GM12865 (cell line): ENCODE measurements at regions not wholly inside any gene's neighbourhood (a gene's known extent, or its start where the extent isn't known, plus 50 kb on each side); places are given as distances from the start of the nearest gene placed in this dataset.

Experiments used
- DNase-seq: peaks from one replicate; pipeline ENCODE4 v3.0.0; 2010; ENCODE audit warnings: low read depth
- H3K4me3 ChIP-seq: 2 replicates; pipeline ENCODE4 v1.5.1; 2011; ENCODE audit warnings: mild to moderate bottlenecking, low read depth, low read length, control low read depth
- TF ChIP-seq, protein P1 (sequence below): IDR thresholded peaks from 2 replicates; pipeline ENCODE4 v1.5.1; 2011; ENCODE audit warnings: low read length, control low read depth, low read depth, inconsistent platforms; ENCODE audit not compliant: insufficient read depth; ENCODE audit errors: missing control alignments

DNA sequence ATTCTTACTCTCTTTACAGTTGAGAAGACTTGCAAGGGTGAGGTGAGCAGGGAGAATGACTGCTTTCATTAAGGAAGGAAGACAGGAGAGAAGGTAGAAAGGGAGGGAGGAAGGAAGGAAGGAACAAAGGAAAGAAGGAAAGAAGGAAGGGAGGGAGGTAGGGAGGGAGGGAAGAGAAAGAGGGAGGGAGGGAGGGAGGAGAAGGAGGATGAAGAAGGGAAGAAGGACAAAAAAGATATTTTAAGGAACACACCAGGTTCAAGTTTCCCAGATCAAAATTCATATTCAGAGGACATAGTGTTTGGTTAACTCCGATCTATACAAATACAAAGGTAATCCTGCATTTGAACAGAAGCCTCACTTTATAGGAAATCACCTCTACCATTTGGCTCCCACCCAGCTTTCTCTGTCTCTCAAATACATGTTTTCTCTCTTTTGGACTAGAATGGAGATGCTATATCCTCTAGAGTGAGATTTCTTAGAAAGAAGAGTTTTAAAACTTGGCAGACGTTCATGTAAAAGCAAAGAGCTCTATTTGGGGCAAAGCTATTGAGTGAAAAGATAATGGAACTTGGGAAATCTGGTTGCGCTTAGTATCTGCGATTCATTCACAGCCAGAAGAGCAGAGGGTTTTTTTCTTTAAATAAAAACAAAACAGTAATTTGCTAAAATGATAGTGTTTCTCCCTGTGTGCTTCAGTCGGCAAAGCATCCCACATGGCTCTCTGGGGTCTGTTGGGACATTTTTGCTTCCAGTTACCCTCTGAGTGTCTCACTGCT lies 261.9 kb upstream of the LYZL1 start:
- TF ChIP-seq, protein P1, sequence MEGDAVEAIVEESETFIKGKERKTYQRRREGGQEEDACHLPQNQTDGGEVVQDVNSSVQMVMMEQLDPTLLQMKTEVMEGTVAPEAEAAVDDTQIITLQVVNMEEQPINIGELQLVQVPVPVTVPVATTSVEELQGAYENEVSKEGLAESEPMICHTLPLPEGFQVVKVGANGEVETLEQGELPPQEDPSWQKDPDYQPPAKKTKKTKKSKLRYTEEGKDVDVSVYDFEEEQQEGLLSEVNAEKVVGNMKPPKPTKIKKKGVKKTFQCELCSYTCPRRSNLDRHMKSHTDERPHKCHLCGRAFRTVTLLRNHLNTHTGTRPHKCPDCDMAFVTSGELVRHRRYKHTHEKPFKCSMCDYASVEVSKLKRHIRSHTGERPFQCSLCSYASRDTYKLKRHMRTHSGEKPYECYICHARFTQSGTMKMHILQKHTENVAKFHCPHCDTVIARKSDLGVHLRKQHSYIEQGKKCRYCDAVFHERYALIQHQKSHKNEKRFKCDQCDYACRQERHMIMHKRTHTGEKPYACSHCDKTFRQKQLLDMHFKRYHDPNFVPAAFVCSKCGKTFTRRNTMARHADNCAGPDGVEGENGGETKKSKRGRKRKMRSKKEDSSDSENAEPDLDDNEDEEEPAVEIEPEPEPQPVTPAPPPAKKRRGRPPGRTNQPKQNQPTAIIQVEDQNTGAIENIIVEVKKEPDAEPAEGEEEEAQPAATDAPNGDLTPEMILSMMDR = no peak
- no peak overlapping the region for H3K4me3 ChIP-seq
- no peak for DNase-seq

DNA sequence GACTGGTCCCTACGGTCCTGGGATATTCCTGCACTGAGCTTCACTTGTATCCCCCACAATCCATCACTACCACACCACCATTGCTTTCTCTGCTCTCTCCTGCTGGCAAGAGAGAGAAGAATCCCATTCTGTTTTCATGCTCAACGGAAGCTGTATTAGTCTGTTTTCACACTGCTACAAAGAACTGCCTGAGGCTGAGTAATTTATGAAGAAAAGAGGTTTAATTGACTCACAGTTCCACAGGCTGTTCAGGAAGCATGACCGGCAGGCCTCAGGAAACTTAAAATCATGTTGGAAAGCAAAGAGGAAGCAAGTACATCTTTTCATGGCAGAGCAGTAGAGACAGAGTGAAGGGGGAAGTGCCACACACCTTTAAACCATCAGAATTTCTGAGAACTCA lies 260.4 kb upstream of the LYZL1 start:
- TF ChIP-seq, protein P1 = no peak
- no peak overlapping the region for H3K4me3 ChIP-seq
- DNase-seq = no peak

DNA sequence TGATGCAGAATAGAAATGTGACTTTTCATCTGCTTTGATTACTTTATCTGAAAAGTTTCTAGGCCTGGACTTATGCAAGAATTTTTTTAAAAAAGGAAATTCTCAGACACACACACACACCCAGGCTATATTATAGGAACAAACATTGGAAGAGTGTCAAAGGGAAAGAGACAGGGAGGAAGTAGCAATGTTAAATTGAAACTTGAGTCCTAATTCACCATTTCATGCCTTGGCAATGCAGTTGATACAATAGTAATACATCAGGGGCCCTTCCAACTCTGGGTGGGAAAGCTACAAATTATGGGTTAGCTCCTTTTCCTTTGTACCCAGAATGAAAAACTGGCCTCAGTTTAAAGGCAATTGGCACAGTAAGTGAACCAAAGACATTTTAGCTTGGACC lies 258.0 kb upstream of the LYZL1 start:
- no peak overlapping the region for H3K4me3 ChIP-seq
- TF ChIP-seq, protein P1 = no peak
- DNase-seq = no peak

DNA sequence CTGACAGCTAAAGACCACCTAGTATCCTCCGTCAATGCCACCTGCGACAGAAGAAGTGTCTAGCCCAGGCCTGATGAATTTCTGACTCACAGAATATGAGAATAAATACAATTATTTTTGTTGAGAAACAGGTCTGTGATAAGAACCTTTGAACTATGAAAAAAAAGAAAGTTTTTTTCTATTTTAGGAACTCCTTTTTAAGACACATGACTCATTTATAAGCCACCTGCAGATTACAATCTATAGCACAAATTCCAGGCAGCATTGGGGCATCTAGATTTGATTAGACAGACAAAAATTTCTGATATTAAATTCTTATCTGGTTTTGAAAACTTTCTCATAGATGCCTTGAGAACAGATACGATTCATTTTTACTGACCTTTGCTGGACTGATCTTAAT lies 256.7 kb upstream of the LYZL1 start:
- TF ChIP-seq, protein P1 = no peak
- no peak for DNase-seq

DNA sequence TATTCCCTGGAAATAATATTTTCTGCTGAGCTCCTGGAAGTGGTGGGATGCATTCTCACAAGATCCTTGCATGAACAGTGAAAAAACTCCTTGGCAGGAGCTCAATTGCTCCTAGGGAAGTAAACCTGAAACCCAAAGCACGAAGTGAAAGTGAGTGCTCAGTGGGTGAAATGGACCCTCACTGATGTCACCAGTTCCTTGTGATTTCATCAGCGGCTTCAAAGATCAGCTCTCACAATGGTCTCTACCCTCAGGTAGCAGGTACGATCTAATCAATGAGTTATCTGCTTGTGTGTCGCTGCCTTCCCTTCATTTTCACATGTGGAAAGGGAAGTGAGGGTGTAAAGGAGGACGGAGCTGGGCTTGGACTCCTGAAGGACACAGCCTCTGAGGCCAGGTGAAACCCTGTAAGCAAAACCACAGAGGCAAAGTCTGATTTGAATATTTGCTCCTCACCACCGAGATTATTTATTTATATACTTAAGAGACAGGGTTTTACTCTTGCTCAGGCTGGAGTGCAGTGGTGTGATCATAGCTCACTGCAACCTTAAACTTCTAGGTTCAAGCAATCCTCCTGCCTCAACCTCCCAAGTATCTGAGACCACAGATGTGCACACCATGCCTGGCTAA lies 255.4 kb upstream of the LYZL1 start:
- peak overlapping the region; percentile 39 for H3K4me3 ChIP-seq
- TF ChIP-seq, protein P1 = no peak
- DNase-seq = peak; percentile 64

More for the DNA sequence above, 256.7 kb upstream of the LYZL1 start:
- H3K4me3 ChIP-seq = no peak overlapping the region

DNA sequence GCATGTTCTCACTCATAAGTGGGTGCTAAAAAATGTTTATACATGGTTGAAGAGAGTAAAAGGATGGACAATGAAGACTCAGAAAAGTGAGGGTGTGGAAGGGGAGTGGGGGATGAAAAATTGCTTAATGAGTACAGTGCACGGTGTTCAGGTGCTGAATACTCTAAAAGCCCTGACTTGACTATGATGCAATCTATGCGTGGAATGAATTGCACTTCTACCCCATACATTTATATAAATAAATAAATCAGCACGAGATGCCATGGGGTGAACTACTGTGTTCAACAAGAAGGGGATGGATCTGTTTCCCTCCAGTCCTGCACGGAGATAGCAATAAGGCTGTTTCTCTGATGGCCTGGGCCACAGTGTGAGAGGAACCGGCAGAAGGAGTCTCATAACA lies 254.3 kb upstream of the LYZL1 start:
- TF ChIP-seq, protein P1 = no peak
- DNase-seq = no peak
- no peak overlapping the region for H3K4me3 ChIP-seq
